ENCODE measurements at regions not wholly inside any gene's neighbourhood (a gene's known extent, or its start where the extent isn't known, plus 50 kb on each side); places are given as distances from the start of the nearest gene placed in this dataset.

DNA sequence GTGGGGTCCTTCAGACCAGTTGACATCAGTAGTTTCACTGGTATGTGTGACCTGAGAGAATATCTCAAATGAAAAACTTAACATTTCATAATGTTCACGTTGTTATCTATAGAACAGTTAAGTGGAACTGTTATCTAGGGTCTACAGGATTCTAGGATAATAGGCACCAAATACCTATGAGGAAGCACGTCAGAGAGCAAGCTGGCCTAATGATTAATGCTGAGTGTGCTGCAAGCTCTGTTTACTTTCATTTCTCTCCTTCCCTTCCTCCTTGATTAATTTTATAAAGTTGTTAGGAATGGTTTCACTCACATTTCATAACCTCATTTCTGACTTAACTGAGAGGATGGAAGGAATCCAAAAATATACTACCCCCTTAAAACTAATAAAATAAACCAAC lies 362.5 kb upstream of the ZNF717 start:
- Histone ChIP-seq H3K27me3 (no peaks in the 10 kb centered on the region), H3K9ac (ENCODE audit: low read depth in 2 of 2, low read length in 2 of 2) (no peak overlapping the region), H3K4me1 (no peaks in the 10 kb centered on the region), H3K36me3 (no peaks in the 10 kb centered on the region), H3K27ac (no peak overlapping the region), H3K4me3 (no peak overlapping the region), H3K9me3 (no peaks in the 10 kb centered on the region)
- TF ChIP-seq CTCF (IDR thresholded peaks at IDR 0.05), result no peak
- no peak for DNase-seq
- intact Hi-C loops (cut with DNase I), result no loop called here

DNA sequence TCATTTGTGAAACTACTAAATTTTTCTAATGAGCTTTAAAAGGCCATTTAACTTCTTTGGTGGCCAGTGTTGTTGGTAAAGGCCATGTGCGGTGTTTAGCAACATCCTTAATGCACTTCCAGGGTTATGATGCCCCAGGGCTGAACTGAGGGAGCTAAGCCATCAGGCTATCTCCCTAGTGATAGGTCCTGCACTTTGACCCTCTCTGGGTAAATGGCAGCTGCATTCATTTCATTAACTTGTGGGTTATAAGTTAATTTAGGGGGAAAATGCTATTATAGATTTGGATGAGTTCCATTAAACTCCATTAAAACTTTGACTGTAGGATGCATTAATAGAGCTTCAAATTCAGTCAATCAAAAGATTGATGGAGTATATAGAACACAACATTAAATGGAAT lies 366.7 kb upstream of the ZNF717 start:
- H3K27ac ChIP-seq, result no peak overlapping the region
- H3K36me3 ChIP-seq, result no peaks in the 10 kb centered on the region
- intact Hi-C loops (cut with DNase I), result no loop called here
- H3K9ac ChIP-seq (ENCODE audit: low read depth in 2 of 2, low read length in 2 of 2), result no peak overlapping the region
- TF ChIP-seq CTCF (IDR thresholded peaks at IDR 0.05), result no peak
- no peaks in the 10 kb centered on the region for H3K27me3 ChIP-seq
- no peaks in the 10 kb centered on the region for H3K9me3 ChIP-seq
- no peaks in the 10 kb centered on the region for H3K4me1 ChIP-seq
- no peak for DNase-seq
- no peak overlapping the region for H3K4me3 ChIP-seq

DNA sequence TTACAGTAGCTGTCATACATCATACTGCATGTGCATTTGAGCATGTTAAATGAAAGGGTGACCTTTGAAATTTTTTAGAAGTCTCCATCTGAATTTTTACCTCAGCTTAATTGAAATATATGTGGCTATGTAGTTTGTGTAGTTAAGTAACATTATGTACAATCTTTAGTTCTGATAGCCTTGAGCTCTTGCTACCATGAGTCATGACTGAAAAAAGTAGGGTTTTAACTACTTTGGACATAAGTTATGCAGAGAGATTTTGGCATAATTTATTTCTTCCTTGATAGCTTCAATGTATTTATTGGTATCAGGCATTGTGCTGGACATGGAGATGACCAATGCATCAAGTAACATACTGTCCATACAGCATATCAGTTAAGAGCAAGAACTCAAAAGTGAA lies 376.5 kb upstream of the ZNF717 start:
- Histone ChIP-seq H3K36me3 (no peaks in the 10 kb centered on the region), H3K27ac (no peak overlapping the region), H3K4me1 (no peaks in the 10 kb centered on the region), H3K9ac (ENCODE audit: low read depth in 2 of 2, low read length in 2 of 2) (no peak overlapping the region), H3K9me3 (no peaks in the 10 kb centered on the region), H3K27me3 (no peaks in the 10 kb centered on the region), H3K4me3 (no peak overlapping the region)
- intact Hi-C loops (cut with DNase I), result no loop called here
- DNase-seq, result no peak
- no peak for TF ChIP-seq CTCF (IDR thresholded peaks at IDR 0.05)

DNA sequence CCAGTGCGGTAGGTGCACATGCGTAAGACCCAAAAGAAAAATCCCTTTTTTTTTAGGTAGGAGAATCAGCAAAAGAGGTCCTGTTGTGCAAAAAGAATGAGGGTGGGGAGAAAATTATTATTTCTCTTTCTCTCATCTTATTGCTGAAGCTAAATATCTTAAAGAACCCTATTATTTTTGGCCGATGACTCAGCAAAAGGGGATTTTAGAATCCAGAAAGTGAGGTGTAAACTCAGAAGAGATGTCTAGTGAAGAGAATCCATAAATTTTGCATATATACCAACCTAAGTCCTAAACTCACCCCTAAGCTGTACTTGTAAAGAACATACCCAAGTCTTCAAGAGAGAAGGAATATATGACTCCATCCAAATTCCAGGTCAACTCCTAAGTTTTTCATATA lies 386.3 kb upstream of the ZNF717 start:
- Histone ChIP-seq H3K36me3 (no peaks in the 10 kb centered on the region), H3K4me1 (no peaks in the 10 kb centered on the region), H3K9me3 (no peaks in the 10 kb centered on the region), H3K27ac (no peak overlapping the region), H3K27me3 (no peaks in the 10 kb centered on the region), H3K9ac (ENCODE audit: low read depth in 2 of 2, low read length in 2 of 2) (no peak overlapping the region), H3K4me3 (no peak overlapping the region)
- no peak for TF ChIP-seq CTCF (IDR thresholded peaks at IDR 0.05)
- DNase-seq, result no peak
- intact Hi-C loops (cut with DNase I), result no loop called here

DNA sequence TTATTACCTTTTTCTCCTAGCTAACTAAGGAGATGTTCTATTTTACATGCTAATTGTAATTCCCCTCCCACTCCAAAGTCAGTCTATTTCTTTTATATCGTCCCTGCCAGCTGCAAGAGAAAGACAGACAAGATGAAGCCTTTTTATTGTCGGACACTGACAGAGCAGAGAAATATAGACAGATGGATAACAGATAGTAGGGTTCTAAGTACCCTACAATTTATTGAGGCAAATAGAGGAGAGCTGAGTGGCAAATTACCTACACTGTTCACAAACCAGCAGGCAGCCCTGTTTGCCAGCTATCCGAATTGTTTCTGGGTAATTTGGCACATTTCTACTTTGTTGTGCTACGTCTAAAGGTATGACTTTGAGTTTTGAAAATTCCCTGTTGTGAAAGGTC lies 392.3 kb upstream of the ZNF717 start:
- Histone ChIP-seq H3K27ac (no peak overlapping the region), H3K4me3 (no peak overlapping the region), H3K9ac (ENCODE audit: low read depth in 2 of 2, low read length in 2 of 2) (no peak overlapping the region), H3K36me3 (no peaks in the 10 kb centered on the region), H3K27me3 (no peaks in the 10 kb centered on the region), H3K4me1 (no peaks in the 10 kb centered on the region), H3K9me3 (no peaks in the 10 kb centered on the region)
- no peak for TF ChIP-seq CTCF (IDR thresholded peaks at IDR 0.05)
- DNase-seq, result no peak
- intact Hi-C loops (cut with DNase I), result no loop called here

DNA sequence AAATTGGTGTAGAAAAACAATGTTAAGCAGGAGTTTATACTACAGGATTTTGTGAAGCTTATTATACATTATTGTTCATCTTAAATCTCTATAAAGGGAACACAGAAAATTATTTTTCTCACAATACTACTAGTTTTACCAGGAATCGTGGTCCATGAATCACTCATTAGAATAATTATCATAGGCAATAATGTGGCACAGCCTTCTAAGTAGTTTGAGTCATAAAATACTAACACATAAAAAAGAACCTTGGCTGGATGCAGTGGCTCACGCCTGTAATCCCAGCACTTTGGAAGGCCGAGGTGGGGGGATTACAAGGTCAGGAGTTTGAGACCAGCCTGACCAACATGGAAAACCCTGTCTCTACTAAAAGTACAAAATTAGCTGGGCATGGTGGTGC lies 393.1 kb upstream of the ZNF717 start:
- no peak for TF ChIP-seq CTCF (IDR thresholded peaks at IDR 0.05)
- Histone ChIP-seq H3K9ac (ENCODE audit: low read depth in 2 of 2, low read length in 2 of 2) (no peak overlapping the region), H3K27me3 (no peaks in the 10 kb centered on the region), H3K9me3 (no peaks in the 10 kb centered on the region), H3K4me3 (no peak overlapping the region), H3K27ac (no peak overlapping the region), H3K36me3 (no peaks in the 10 kb centered on the region), H3K4me1 (no peaks in the 10 kb centered on the region)
- DNase-seq, result no peak
- intact Hi-C loops (cut with DNase I), result no loop called here

Measured in colonic mucosa (tissue), 4 donors.